ENCODE measurements at regions not wholly inside any gene's neighbourhood (a gene's known extent, or its start where the extent isn't known, plus 50 kb on each side); places are given as distances from the start of the nearest gene placed in this dataset.
A peak's percentile ranks its signal among the peaks of the same experiment; 100 is the strongest.

DNA sequence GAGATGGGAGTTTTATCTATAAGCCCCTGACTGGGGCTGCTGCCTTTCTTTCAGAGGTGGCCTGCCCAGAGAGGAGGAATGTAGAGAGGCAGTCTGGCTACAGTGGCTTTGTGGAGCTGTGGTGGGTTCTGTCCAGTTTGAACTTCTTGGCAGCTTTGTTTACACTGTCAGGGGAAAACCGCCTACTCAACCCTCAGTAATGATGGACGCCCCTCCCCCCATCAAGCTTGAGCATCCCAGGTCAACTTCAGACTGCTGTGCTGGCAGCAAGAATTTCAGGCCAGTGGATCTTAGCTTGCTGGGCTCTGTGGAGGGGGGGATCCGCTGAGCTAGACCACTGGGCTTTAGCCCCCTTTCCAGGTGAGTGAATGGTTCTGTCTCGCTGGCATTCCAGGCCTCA lies 51.6 kb upstream of the THUMPD2 start:
- peak; percentile 27 for DNase-seq (ENCODE audit: low read depth)
